Astrocyte of the spinal cord (primary cell): ENCODE measurements at regions not wholly inside any gene's neighbourhood (a gene's known extent, or its start where the extent isn't known, plus 50 kb on each side); places are given as distances from the start of the nearest gene placed in this dataset.

ENCODE experiments used
- DNase-seq: peaks from one replicate; pipeline ENCODE4 v3.0.0; 2011; ENCODE audit warnings: low read depth, low spot score
- H3K4me3 ChIP-seq: 2 replicates; pipeline ENCODE4 v1.5.1; 2011; ENCODE audit warnings: low read depth, mild to moderate bottlenecking, low read length, moderate library complexity
- CTCF ChIP-seq: IDR thresholded peaks from 2 replicates; pipeline ENCODE4 v1.5.1; 2012; ENCODE audit warnings: low read depth, mild to moderate bottlenecking, low read length, inconsistent platforms
- in situ Hi-C: cut with HindIII; loops from 2 replicates; pipeline ENCODE4 v1.10.0; 2017; ENCODE audit warnings: low sequenced_read_pairs

- in situ Hi-C loops, result no loop called here
Measured at GRCh38 chr12:108442067-108442466, 73.0 kb upstream of the FICD start.

GRCh38 chr12:108441549-108441948 lies 73.5 kb upstream of the FICD start:
- DNase-seq, result no peak
- no peak for TF ChIP-seq CTCF
- in situ Hi-C loops, result no loop called here
- H3K4me3 ChIP-seq, result no peak overlapping the region

More at GRCh38 chr12:108442067-108442466, 73.0 kb upstream of the FICD start:
- no peak for DNase-seq
- no peak overlapping the region for H3K4me3 ChIP-seq
- no peak for TF ChIP-seq CTCF

GRCh38 chr12:108440736-108441135 lies 74.3 kb upstream of the FICD start:
- TF ChIP-seq CTCF, result no peak
- in situ Hi-C loops, result no loop called here
- no peak for DNase-seq
- no peak overlapping the region for H3K4me3 ChIP-seq

GRCh38 chr12:108438667-108439066 lies 76.4 kb upstream of the FICD start:
- H3K4me3 ChIP-seq, result no peak overlapping the region
- DNase-seq, result no peak
- no peak for TF ChIP-seq CTCF
- in situ Hi-C loops, result no loop called here

GRCh38 chr12:108432423-108433121 lies 82.5 kb upstream of the FICD start:
- DNase-seq, result no peak
- in situ Hi-C loops, result no loop called here
- no peak overlapping the region for H3K4me3 ChIP-seq
- TF ChIP-seq CTCF, result no peak

GRCh38 chr12:108430926-108431325 lies 84.2 kb upstream of the FICD start:
- no peak overlapping the region for H3K4me3 ChIP-seq
- in situ Hi-C loops, result no loop called here
- no peak for DNase-seq
- no peak for TF ChIP-seq CTCF
